ENCODE measurements at regions not wholly inside any gene's neighbourhood (a gene's known extent, or its start where the extent isn't known, plus 50 kb on each side); places are given as distances from the start of the nearest gene placed in this dataset.

DNA sequence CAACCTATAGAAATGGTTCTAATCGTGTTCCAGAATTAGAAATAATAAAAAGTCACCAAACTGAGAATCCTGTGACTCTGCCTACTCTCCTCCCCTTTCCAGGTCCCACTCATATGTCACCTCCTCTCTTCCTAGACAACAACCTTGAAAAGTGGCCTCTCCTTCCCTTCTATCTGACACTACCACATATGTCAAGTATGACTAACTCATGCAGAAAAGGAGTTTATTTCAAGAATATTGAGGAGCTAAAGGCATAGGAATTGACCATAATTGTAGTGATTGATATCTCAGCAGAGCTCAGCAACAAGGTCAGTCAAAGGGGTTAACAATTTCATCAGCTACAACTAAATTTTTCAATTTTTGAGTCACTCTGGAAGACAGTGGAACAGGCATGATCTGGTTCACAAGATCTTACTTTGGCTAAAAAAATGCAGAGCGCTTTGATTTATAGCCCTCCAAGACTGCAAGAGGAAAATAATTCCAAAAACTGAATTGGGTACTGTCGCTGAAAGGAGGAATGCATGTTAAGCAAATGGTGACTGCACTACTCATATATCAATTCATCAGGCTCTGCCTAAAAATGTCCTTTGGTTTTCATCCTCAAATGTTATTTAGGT is 160.6 kb upstream of the ARHGEF26 start:
- Histone ChIP-seq H3K27me3 (ENCODE audit: insufficient read depth, low read depth) (no peaks in the 10 kb centered on the region), H2AFZ (ENCODE audit: low read depth) (no peak overlapping the region), H3K4me2 (no peak overlapping the region), H4K20me1 (ENCODE audit: insufficient read depth) (no peaks in the 10 kb centered on the region), H3K4me3 (IDR thresholded peaks at IDR 0.05; ENCODE audit: insufficient read depth, low read depth, low read length) (no peak overlapping the region), H3K36me3 (ENCODE audit: insufficient read depth) (no peaks in the 10 kb centered on the region), H3K79me2 (ENCODE audit: insufficient read depth, low read depth) (no peaks in the 10 kb centered on the region), H3K9ac (no peak overlapping the region), H3K27ac (no peak overlapping the region), H3K4me1 (ENCODE audit: low read depth, poor library complexity, severe bottlenecking) (no peaks in the 10 kb centered on the region)
- TF ChIP-seq, protein P1, sequence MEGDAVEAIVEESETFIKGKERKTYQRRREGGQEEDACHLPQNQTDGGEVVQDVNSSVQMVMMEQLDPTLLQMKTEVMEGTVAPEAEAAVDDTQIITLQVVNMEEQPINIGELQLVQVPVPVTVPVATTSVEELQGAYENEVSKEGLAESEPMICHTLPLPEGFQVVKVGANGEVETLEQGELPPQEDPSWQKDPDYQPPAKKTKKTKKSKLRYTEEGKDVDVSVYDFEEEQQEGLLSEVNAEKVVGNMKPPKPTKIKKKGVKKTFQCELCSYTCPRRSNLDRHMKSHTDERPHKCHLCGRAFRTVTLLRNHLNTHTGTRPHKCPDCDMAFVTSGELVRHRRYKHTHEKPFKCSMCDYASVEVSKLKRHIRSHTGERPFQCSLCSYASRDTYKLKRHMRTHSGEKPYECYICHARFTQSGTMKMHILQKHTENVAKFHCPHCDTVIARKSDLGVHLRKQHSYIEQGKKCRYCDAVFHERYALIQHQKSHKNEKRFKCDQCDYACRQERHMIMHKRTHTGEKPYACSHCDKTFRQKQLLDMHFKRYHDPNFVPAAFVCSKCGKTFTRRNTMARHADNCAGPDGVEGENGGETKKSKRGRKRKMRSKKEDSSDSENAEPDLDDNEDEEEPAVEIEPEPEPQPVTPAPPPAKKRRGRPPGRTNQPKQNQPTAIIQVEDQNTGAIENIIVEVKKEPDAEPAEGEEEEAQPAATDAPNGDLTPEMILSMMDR (conservative IDR thresholded peaks at IDR 0.05; ENCODE audit: low read depth, low read length) = no peak

DNA sequence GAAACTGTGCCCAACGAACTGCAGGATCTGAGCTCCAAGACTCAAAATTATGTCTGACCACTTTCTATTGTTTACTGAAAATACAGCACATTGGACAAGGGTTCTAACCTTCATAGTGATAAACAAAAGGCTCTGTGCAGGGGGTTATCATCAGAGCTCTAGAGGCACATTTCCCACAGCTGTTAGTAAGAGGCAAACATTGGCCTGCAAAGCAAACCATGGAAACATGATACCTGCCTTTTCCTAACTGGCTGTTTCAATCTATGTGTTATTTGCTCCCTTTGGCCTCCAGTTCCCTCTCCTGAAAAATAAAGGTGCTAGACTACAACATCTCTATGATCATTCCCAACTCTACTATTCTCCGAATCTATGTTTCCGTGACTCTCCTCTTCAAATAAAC is 159.7 kb upstream of the ARHGEF26 start:
- Histone ChIP-seq H3K9ac (no peak overlapping the region), H3K36me3 (ENCODE audit: insufficient read depth) (no peaks in the 10 kb centered on the region), H3K79me2 (ENCODE audit: insufficient read depth, low read depth) (no peaks in the 10 kb centered on the region), H3K27me3 (ENCODE audit: insufficient read depth, low read depth) (no peaks in the 10 kb centered on the region), H2AFZ (ENCODE audit: low read depth) (no peak overlapping the region), H4K20me1 (ENCODE audit: insufficient read depth) (no peaks in the 10 kb centered on the region), H3K4me1 (ENCODE audit: low read depth, poor library complexity, severe bottlenecking) (no peaks in the 10 kb centered on the region), H3K4me2 (no peak overlapping the region), H3K4me3 (IDR thresholded peaks at IDR 0.05; ENCODE audit: insufficient read depth, low read depth, low read length) (no peak overlapping the region), H3K27ac (no peak overlapping the region)
- TF ChIP-seq, protein P1 (conservative IDR thresholded peaks at IDR 0.05; ENCODE audit: low read depth, low read length) = no peak

DNA sequence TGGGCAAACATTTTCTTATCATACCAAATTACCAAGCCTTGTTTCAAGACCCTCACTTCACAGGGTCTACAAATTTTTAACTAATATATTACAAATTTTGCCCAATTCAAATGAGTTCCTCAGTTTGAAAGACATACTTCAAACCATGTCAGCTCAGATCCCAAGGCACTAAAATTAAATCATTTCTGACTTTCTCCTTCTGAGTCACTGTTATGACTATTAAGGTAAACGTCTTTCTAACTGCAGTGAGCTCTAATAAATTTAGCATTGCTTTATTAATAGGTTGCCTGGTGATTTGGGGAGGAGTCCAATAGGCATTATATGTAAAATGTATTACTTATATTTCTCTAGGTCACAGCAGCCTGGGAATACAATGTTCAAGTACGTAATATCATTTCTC is 158.2 kb upstream of the ARHGEF26 start:
- H3K27me3 ChIP-seq (ENCODE audit: insufficient read depth, low read depth) = no peaks in the 10 kb centered on the region
- H3K4me1 ChIP-seq (ENCODE audit: low read depth, poor library complexity, severe bottlenecking) = no peaks in the 10 kb centered on the region
- no peak overlapping the region for H3K27ac ChIP-seq
- no peak overlapping the region for H3K4me3 ChIP-seq (IDR thresholded peaks at IDR 0.05; ENCODE audit: insufficient read depth, low read depth, low read length)
- H3K9ac ChIP-seq = no peak overlapping the region
- no peaks in the 10 kb centered on the region for H4K20me1 ChIP-seq (ENCODE audit: insufficient read depth)
- H3K36me3 ChIP-seq (ENCODE audit: insufficient read depth) = no peaks in the 10 kb centered on the region
- no peaks in the 10 kb centered on the region for H3K79me2 ChIP-seq (ENCODE audit: insufficient read depth, low read depth)
- no peak overlapping the region for H2AFZ ChIP-seq (ENCODE audit: low read depth)
- TF ChIP-seq, protein P1 (conservative IDR thresholded peaks at IDR 0.05; ENCODE audit: low read depth, low read length) = no peak
- H3K4me2 ChIP-seq = no peak overlapping the region

DNA sequence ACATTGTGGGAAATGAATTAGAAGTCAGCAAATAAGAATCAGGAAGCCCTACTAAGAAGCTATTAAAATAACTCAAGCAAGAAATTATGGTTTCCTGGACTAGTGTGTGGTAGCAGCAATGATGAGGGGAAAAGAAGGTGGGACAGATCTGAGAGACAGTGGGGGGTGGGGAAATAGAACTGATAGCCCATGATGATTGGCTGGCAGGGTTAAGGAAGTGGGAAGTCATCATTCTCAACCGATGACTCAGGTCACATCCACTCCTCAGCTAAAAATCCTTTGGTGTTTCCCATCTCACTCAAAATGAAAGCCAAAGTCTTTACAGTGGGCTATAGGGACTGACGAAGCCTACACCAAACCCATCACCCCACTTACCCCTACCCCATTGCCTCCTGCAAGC is 153.9 kb upstream of the ARHGEF26 start:
- TF ChIP-seq, protein P1 (conservative IDR thresholded peaks at IDR 0.05; ENCODE audit: low read depth, low read length) = no peak
- Histone ChIP-seq H3K4me3 (IDR thresholded peaks at IDR 0.05; ENCODE audit: insufficient read depth, low read depth, low read length) (no peak overlapping the region), H2AFZ (ENCODE audit: low read depth) (no peak overlapping the region), H3K36me3 (ENCODE audit: insufficient read depth) (no peaks in the 10 kb centered on the region), H3K27me3 (ENCODE audit: insufficient read depth, low read depth) (no peaks in the 10 kb centered on the region), H3K9ac (no peak overlapping the region), H4K20me1 (ENCODE audit: insufficient read depth) (no peaks in the 10 kb centered on the region), H3K4me1 (ENCODE audit: low read depth, poor library complexity, severe bottlenecking) (no peaks in the 10 kb centered on the region), H3K27ac (no peak overlapping the region), H3K4me2 (no peak overlapping the region), H3K79me2 (ENCODE audit: insufficient read depth, low read depth) (no peaks in the 10 kb centered on the region)
